Progenitor cell of endocrine pancreas (in vitro differentiated cells): ENCODE measurements at regions not wholly inside any gene's neighbourhood (a gene's known extent, or its start where the extent isn't known, plus 50 kb on each side); places are given as distances from the start of the nearest gene placed in this dataset.
A peak's percentile ranks its signal among the peaks of the same experiment; 100 is the strongest.

Source experiments
- DNase-seq: peaks from one replicate; pipeline ENCODE4 v3.0.0; 2021; ENCODE audit warnings: low spot score; ENCODE audit not compliant: unreplicated experiment
- H3K27ac Mint-ChIP-seq: 2 replicates; pipeline ENCODE4 v1.8.0; 2021; ENCODE audit warnings: mild to moderate bottlenecking, moderate library complexity, mixed read lengths
- H3K27me3 Mint-ChIP-seq: 2 replicates; pipeline ENCODE4 v1.8.0; 2021; ENCODE audit warnings: mixed read lengths
- H3K36me3 Mint-ChIP-seq: 2 replicates; pipeline ENCODE4 v1.8.0; 2022; ENCODE audit warnings: mixed read lengths; ENCODE audit not compliant: insufficient read depth
- H3K4me1 Mint-ChIP-seq: 2 replicates; pipeline ENCODE4 v1.8.0; 2021; ENCODE audit warnings: low read depth, mixed read lengths
- H3K4me3 Mint-ChIP-seq: 2 replicates; pipeline ENCODE4 v1.8.0; 2021; ENCODE audit warnings: low read depth, mild to moderate bottlenecking, moderate library complexity, mixed read lengths
- H3K9me3 Mint-ChIP-seq: 2 replicates; pipeline ENCODE4 v1.8.0; 2021; ENCODE audit warnings: low read depth, mixed read lengths
- CTCF ChIP-seq: fragments of 200-600 bp; sonication (generic); IDR thresholded peaks from one replicate; pipeline ENCODE4 v1.5.0; 2021; ENCODE audit warnings: antibody characterized with exemption, mild to moderate bottlenecking; ENCODE audit not compliant: unreplicated experiment

- no peak overlapping the region for H3K4me3 Mint-ChIP-seq
Observed at GRCh38 chr2:120550282-120550681, 185.4 kb upstream of the GLI2 start.

GRCh38 chr2:120550893-120551446, 184.7 kb upstream of the GLI2 start:
- no peak for DNase-seq
- H3K4me3 Mint-ChIP-seq = no peak overlapping the region
- no peak overlapping the region for H3K27ac Mint-ChIP-seq
- H3K27me3 Mint-ChIP-seq = peaks cover 40% of the 10 kb centered on the region
- no peak for TF ChIP-seq CTCF
- H3K9me3 Mint-ChIP-seq = no peaks in the 10 kb centered on the region
- peaks cover 26% of the 10 kb centered on the region for H3K4me1 Mint-ChIP-seq
- H3K36me3 Mint-ChIP-seq = no peaks in the 10 kb centered on the region

More at GRCh38 chr2:120550282-120550681, 185.4 kb upstream of the GLI2 start:
- no peak for DNase-seq
- H3K27ac Mint-ChIP-seq = no peak overlapping the region
- H3K36me3 Mint-ChIP-seq = no peaks in the 10 kb centered on the region
- no peaks in the 10 kb centered on the region for H3K9me3 Mint-ChIP-seq
- no peak for TF ChIP-seq CTCF
- H3K27me3 Mint-ChIP-seq = peaks cover 43% of the 10 kb centered on the region
- peaks cover 29% of the 10 kb centered on the region for H3K4me1 Mint-ChIP-seq

GRCh38 chr2:120551522-120551921, 184.1 kb upstream of the GLI2 start:
- no peak overlapping the region for H3K4me3 Mint-ChIP-seq
- H3K36me3 Mint-ChIP-seq = no peaks in the 10 kb centered on the region
- H3K4me1 Mint-ChIP-seq = peaks cover 21% of the 10 kb centered on the region
- H3K27ac Mint-ChIP-seq = no peak overlapping the region
- DNase-seq = no peak
- peaks cover 39% of the 10 kb centered on the region for H3K27me3 Mint-ChIP-seq
- TF ChIP-seq CTCF = no peak
- no peaks in the 10 kb centered on the region for H3K9me3 Mint-ChIP-seq

- no peak overlapping the region for H3K4me3 Mint-ChIP-seq
- H3K9me3 Mint-ChIP-seq = no peaks in the 10 kb centered on the region
- H3K27ac Mint-ChIP-seq = no peak overlapping the region
- no peak for TF ChIP-seq CTCF
- H3K36me3 Mint-ChIP-seq = no peaks in the 10 kb centered on the region
- no peak for DNase-seq
- H3K4me1 Mint-ChIP-seq = peaks cover 20% of the 10 kb centered on the region
- H3K27me3 Mint-ChIP-seq = peaks cover 41% of the 10 kb centered on the region
Observed at GRCh38 chr2:120552079-120552478, 183.6 kb upstream of the GLI2 start.

GRCh38 chr2:120552800-120553481, 182.7 kb upstream of the GLI2 start:
- Mint-ChIP-seq H3K9me3 (no peaks in the 10 kb centered on the region), H3K4me3 (peak overlapping the region; percentile 55), H3K36me3 (no peaks in the 10 kb centered on the region), H3K4me1 (peaks cover 22% of the 10 kb centered on the region), H3K27ac (no peak overlapping the region), H3K27me3 (peaks cover 39% of the 10 kb centered on the region)
- TF ChIP-seq CTCF = peak; percentile 78
- peak; percentile 80 for DNase-seq
